Activated T-helper 17 cell treated with anti-CD3 and anti-CD28 coated beads, Interleukin-2, amount 50 U/mL, for 72 hours (primary cell): ENCODE measurements at regions not wholly inside any gene's neighbourhood (a gene's known extent, or its start where the extent isn't known, plus 50 kb on each side); places are given as distances from the start of the nearest gene placed in this dataset.
A peak's percentile ranks its signal among the peaks of the same experiment; 100 is the strongest.

Source experiments
- ATAC-seq: fragments of 150-1000 bp; cut with Tn5 transposase; replicated peaks from 2 replicates; pipeline ENCODE4 v1.10.0; 2021; ENCODE audit warnings: mild to moderate bottlenecking, moderate library complexity
- H3K27ac Mint-ChIP-seq: one replicate; pipeline ENCODE4 v1.8.0; 2022; ENCODE audit warnings: mixed read lengths
- H3K27me3 Mint-ChIP-seq: one replicate; pipeline ENCODE4 v1.8.0; 2022; ENCODE audit warnings: mixed read lengths
- H3K36me3 Mint-ChIP-seq: one replicate; pipeline ENCODE4 v1.8.0; 2022; ENCODE audit warnings: low read depth, mild to moderate bottlenecking, mixed read lengths
- H3K4me1 Mint-ChIP-seq: one replicate; pipeline ENCODE4 v1.8.0; 2022; ENCODE audit warnings: mixed read lengths
- H3K4me3 Mint-ChIP-seq: one replicate; pipeline ENCODE4 v1.8.0; 2022; ENCODE audit warnings: mild to moderate bottlenecking, mixed read lengths
- H3K9me3 Mint-ChIP-seq: one replicate; pipeline ENCODE4 v1.8.0; 2022; ENCODE audit warnings: mixed read lengths

DNA sequence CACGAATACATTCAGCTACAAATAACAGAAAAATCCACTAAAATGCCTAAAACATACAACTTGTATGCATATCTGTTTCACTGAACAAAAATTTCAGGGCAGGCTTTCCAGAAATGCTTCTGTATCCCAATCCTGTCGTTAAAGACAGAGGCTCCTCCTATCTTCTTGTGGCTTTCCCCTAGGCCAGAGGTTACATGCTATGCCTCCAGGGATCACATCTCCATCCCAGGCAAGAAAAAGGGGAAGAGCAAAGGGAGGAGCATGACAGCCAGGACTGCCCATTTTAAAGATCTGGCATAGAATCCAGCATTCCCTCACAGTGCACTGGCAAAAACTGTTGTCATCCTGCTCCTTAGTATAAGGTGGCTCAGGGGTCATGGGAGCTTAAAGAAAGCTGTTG lies 268.7 kb upstream of the SETBP1 start:
- Mint-ChIP-seq H3K27ac (no peak overlapping the region), H3K36me3 (no peaks in the 10 kb centered on the region), H3K9me3 (no peaks in the 10 kb centered on the region), H3K4me3 (no peak overlapping the region), H3K4me1 (no peaks in the 10 kb centered on the region), H3K27me3 (no peaks in the 10 kb centered on the region)
- ATAC-seq = no peak

DNA sequence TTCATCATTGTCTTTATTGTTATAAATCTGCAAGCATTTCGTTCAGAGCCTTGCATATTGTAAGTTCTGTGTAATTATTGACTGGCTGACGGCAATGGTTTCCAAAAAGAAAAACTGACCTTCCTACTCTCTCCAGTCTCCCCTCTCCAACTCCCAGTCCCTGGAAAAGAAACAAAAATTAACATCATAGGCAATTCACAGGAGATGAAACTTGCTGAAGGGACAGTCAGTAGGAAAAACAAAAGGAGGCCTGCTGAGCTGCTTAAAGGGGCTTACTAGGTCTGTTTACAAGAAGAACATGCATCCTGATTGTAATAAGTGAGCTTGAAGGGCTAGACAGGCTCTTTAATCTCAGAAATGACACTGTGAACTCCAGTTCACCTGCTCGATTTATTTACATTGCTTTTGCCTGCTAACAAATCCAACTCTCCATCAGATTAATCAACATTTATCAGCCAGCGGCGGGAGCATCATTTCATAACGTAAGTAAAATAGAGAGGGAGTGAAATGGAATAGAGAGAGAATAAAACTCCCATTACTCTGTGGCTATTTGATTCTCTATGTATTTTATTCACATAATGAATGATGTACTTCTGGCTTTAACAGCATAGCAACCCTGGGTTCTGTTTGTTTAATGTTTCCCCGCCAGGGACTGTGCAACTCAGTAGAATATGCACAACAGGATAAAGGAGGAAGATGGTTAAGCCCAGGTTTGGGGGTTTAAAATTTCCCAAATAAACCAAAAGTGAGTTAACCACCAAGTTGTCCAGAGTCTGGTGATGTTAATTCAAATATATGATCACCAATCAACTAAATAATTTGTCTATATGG lies 256.7 kb upstream of the SETBP1 start:
- no peak for ATAC-seq
- Mint-ChIP-seq H3K36me3 (no peaks in the 10 kb centered on the region), H3K27me3 (no peaks in the 10 kb centered on the region)

GRCh38 chr18:44424645-44425035 lies 256.0 kb upstream of the SETBP1 start:
- Mint-ChIP-seq H3K4me3 (no peak overlapping the region), H3K9me3 (peaks cover 10% of the 10 kb centered on the region), H3K27ac (no peak overlapping the region), H3K4me1 (no peaks in the 10 kb centered on the region), H3K27me3 (no peaks in the 10 kb centered on the region), H3K36me3 (no peaks in the 10 kb centered on the region)
- no peak for ATAC-seq

More for the DNA sequence above, 256.7 kb upstream of the SETBP1 start:
- Mint-ChIP-seq H3K4me1 (no peaks in the 10 kb centered on the region), H3K27ac (no peak overlapping the region), H3K4me3 (no peak overlapping the region), H3K9me3 (peaks cover 11% of the 10 kb centered on the region)

- Mint-ChIP-seq H3K9me3 (peaks cover 11% of the 10 kb centered on the region), H3K4me3 (no peak overlapping the region), H3K27me3 (no peaks in the 10 kb centered on the region), H3K4me1 (no peaks in the 10 kb centered on the region), H3K36me3 (no peaks in the 10 kb centered on the region), H3K27ac (no peak overlapping the region)
- ATAC-seq = no peak
These were observed 255.5 kb upstream of the SETBP1 start for GRCh38 chr18:44425161-44425560.

DNA sequence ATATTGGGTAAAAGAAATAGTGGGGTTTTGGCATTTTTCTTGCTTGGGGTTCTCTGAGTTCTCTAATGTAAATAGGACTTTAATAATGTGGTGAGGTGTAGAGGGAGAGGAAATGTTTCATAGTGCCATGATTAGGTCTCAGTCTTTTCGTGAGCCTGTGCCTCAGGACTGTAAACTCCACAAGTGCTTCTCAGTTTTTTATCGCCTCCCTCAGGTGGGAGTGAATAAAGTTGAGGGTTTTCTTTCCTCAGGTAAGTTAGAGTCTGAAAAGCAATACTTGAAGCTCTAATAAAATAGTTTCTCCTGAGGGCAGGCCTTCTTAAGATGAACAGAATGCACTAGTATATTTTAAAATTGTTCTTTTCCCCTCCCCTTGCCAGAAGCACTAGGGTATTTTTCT lies 243.1 kb upstream of the SETBP1 start:
- Mint-ChIP-seq H3K36me3 (no peaks in the 10 kb centered on the region), H3K4me1 (no peaks in the 10 kb centered on the region), H3K27ac (no peak overlapping the region), H3K9me3 (peaks cover 3% of the 10 kb centered on the region), H3K27me3 (no peaks in the 10 kb centered on the region), H3K4me3 (no peak overlapping the region)
- ATAC-seq = no peak

GRCh38 chr18:44450226-44450625 lies 230.5 kb upstream of the SETBP1 start:
- H3K9me3 Mint-ChIP-seq = no peaks in the 10 kb centered on the region
- H3K4me3 Mint-ChIP-seq = no peak overlapping the region
- H3K4me1 Mint-ChIP-seq = no peaks in the 10 kb centered on the region
- H3K36me3 Mint-ChIP-seq = no peaks in the 10 kb centered on the region
- H3K27ac Mint-ChIP-seq = no peak overlapping the region
- no peaks in the 10 kb centered on the region for H3K27me3 Mint-ChIP-seq
- no peak for ATAC-seq

GRCh38 chr18:44452346-44452745 lies 228.3 kb upstream of the SETBP1 start:
- ATAC-seq = no peak
- Mint-ChIP-seq H3K4me3 (no peak overlapping the region), H3K27me3 (no peaks in the 10 kb centered on the region), H3K27ac (no peak overlapping the region), H3K36me3 (no peaks in the 10 kb centered on the region), H3K9me3 (no peaks in the 10 kb centered on the region), H3K4me1 (no peaks in the 10 kb centered on the region)

DNA sequence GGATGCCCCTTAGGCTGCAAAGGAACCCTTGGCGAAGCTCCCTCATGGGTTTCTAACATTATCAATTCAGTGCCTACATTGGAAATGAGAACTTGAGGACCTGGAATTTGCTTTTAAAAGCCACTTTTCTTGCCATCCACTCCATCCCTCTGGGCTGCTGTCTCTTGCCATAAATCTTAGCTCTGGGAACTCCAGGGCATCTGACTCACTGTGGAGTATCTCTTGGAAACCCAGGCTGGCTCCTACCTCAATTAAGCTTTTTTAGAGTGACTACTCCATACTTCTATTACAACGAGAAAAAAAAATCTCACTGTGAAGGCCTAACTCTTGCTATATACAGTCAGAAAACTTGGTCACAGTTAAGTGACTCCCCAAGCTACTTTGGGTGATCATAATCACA lies 227.2 kb upstream of the SETBP1 start:
- Mint-ChIP-seq H3K4me1 (no peaks in the 10 kb centered on the region), H3K27me3 (no peaks in the 10 kb centered on the region), H3K27ac (no peak overlapping the region), H3K36me3 (no peaks in the 10 kb centered on the region), H3K4me3 (no peak overlapping the region), H3K9me3 (no peaks in the 10 kb centered on the region)
- ATAC-seq = no peak

GRCh38 chr18:44458777-44459176 lies 221.9 kb upstream of the SETBP1 start:
- H3K9me3 Mint-ChIP-seq = no peaks in the 10 kb centered on the region
- no peaks in the 10 kb centered on the region for H3K4me1 Mint-ChIP-seq
- no peaks in the 10 kb centered on the region for H3K36me3 Mint-ChIP-seq
- H3K4me3 Mint-ChIP-seq = no peak overlapping the region
- peaks cover 4% of the 10 kb centered on the region for H3K27me3 Mint-ChIP-seq
- no peak overlapping the region for H3K27ac Mint-ChIP-seq
- ATAC-seq = peak; percentile 56

DNA sequence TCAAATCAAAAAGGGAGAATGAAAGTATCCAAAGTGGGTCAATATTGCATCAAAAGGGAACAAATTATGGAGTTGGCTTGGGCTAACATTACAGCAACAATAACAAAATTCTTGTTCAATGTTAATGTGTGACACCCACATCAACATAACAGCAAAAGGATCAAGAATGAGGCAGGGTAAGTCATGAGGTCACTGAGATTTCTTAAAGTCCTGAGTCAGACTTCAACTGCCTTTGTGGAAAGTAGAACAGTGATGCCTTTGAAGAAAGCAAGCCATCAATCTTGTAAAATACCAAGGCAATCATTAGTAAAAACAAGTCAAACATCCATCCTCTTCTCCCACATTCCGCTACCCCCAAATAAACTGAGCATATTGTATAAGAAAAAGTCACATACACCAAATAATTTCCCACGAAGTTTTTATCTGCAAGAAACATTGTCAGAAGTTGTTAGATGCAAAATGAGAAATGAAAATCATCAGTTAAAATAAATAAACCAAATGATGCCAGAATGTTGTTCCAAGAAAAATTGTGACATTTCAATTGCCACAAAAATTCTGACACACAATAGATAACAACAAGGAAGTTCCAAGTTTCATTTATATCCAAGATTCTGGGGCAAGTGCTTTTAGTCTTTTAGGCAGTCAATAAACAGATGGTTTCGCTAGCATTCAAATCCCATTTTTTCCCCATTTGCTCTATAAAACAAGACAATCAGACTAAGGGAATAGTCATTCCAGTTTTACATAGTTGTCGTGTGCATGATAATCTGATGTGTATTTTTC lies 216.1 kb upstream of the SETBP1 start:
- H3K4me1 Mint-ChIP-seq = no peaks in the 10 kb centered on the region
- no peak overlapping the region for H3K27ac Mint-ChIP-seq
- no peaks in the 10 kb centered on the region for H3K9me3 Mint-ChIP-seq
- peaks cover 7% of the 10 kb centered on the region for H3K27me3 Mint-ChIP-seq
- H3K4me3 Mint-ChIP-seq = no peak overlapping the region
- ATAC-seq = no peak
- no peaks in the 10 kb centered on the region for H3K36me3 Mint-ChIP-seq

DNA sequence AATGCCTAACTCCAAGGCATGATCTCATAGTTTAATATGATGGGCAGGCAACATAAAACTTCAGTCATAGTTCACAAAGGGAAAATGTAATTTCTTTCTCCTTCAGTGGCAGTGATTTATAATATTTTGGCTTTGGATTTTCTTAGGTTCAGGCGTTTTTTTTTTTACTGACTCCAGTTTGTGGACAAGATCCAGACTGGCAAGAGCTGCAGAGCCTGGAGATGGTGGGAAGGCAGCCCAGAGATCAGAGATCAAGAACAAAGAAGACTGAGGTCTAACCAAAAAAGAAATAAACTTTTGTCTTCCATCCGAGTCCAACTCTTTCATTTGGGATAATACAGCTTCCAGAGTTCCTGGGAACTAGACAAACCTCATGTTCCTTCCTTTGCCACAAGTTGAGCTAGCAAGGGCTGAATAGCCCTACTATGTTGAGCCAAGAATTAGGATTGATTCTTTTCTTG lies 215.3 kb upstream of the SETBP1 start:
- no peaks in the 10 kb centered on the region for H3K36me3 Mint-ChIP-seq
- ATAC-seq = no peak
- H3K27me3 Mint-ChIP-seq = peaks cover 7% of the 10 kb centered on the region
- no peak overlapping the region for H3K4me3 Mint-ChIP-seq
- H3K9me3 Mint-ChIP-seq = no peaks in the 10 kb centered on the region
- H3K4me1 Mint-ChIP-seq = no peaks in the 10 kb centered on the region
- H3K27ac Mint-ChIP-seq = no peak overlapping the region

DNA sequence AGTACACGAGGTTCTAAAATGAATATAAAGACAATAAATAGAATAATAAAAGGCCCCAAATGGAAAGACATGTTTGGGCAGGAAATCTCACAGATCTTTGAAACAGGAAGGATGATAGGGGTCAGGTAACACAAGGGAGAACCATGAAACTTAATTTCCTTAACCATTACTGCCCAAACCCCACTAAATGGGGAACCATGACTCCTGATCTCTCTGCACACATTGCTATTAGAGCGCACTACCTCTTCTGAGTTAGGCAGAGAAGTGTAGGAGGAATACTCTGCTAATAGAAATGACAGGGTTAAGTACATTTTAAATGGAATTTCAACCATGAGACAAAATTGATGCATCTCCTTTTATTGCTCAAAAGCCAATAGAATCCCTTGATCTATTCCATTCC lies 213.7 kb upstream of the SETBP1 start:
- H3K36me3 Mint-ChIP-seq = no peaks in the 10 kb centered on the region
- H3K27me3 Mint-ChIP-seq = peaks cover 7% of the 10 kb centered on the region
- no peaks in the 10 kb centered on the region for H3K4me1 Mint-ChIP-seq
- no peak overlapping the region for H3K27ac Mint-ChIP-seq
- no peak for ATAC-seq
- no peaks in the 10 kb centered on the region for H3K9me3 Mint-ChIP-seq
- H3K4me3 Mint-ChIP-seq = no peak overlapping the region

GRCh38 chr18:44467718-44468117 lies 213.0 kb upstream of the SETBP1 start:
- H3K9me3 Mint-ChIP-seq = no peaks in the 10 kb centered on the region
- no peak overlapping the region for H3K27ac Mint-ChIP-seq
- H3K4me1 Mint-ChIP-seq = no peaks in the 10 kb centered on the region
- peaks cover 7% of the 10 kb centered on the region for H3K27me3 Mint-ChIP-seq
- no peak overlapping the region for H3K4me3 Mint-ChIP-seq
- ATAC-seq = no peak
- no peaks in the 10 kb centered on the region for H3K36me3 Mint-ChIP-seq

- H3K4me3 Mint-ChIP-seq = no peak overlapping the region
- H3K27ac Mint-ChIP-seq = no peak overlapping the region
- H3K27me3 Mint-ChIP-seq = no peaks in the 10 kb centered on the region
- no peaks in the 10 kb centered on the region for H3K4me1 Mint-ChIP-seq
- no peak for ATAC-seq
- no peaks in the 10 kb centered on the region for H3K36me3 Mint-ChIP-seq
- peaks cover 9% of the 10 kb centered on the region for H3K9me3 Mint-ChIP-seq
These were observed 207.2 kb upstream of the SETBP1 start for GRCh38 chr18:44473394-44474066.

DNA sequence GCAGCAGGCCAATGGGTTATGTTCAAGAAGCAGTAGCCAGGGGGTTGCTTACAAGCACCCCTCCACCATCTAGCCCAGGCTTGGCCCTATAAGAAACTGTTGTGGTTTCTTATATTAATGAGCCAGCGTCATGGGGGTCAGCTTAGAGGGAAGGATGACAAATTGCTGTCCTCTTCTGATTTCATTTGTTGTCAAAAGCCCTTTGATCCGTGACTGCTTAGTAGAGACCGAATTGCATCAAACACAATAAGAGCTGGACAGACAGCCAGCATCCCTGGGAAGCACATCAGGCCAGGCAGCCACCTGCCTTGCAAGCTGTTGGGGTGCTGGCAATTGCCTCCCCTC lies 206.6 kb upstream of the SETBP1 start:
- Mint-ChIP-seq H3K27ac (no peak overlapping the region), H3K36me3 (no peaks in the 10 kb centered on the region), H3K27me3 (no peaks in the 10 kb centered on the region), H3K4me1 (no peaks in the 10 kb centered on the region), H3K9me3 (peaks cover 13% of the 10 kb centered on the region), H3K4me3 (no peak overlapping the region)
- ATAC-seq = no peak
